ENCODE measurements at regions not wholly inside any gene's neighbourhood (a gene's known extent, or its start where the extent isn't known, plus 50 kb on each side); places are given as distances from the start of the nearest gene placed in this dataset.

GRCh38 chr6:137395316-137395715 is 98.9 kb downstream of the OLIG3 start:
- Histone ChIP-seq H3K36me3 (ENCODE audit: low read depth) (no peaks in the 10 kb centered on the region), H3K4me3 (no peak overlapping the region), H2AFZ (no peak overlapping the region), H3K9me3 (ENCODE audit: insufficient read depth, low read depth) (no peaks in the 10 kb centered on the region), H3K4me1 (replicated peaks; ENCODE audit: insufficient read depth) (no peaks in the 10 kb centered on the region), H3K27me3 (ENCODE audit: insufficient read depth, low read depth) (no peaks in the 10 kb centered on the region), H3K9me2 (ENCODE audit: insufficient read depth) (no peaks in the 10 kb centered on the region; the same call in 1 of the 2 replicates), H3K4me2 (no peak overlapping the region), H3F3A (ENCODE audit: insufficient read depth, low read depth) (no peaks in the 10 kb centered on the region), H3K79me2 (ENCODE audit: low read depth) (no peaks in the 10 kb centered on the region), H3K27ac (no peak overlapping the region), H4K20me1 (ENCODE audit: insufficient read depth) (no peaks in the 10 kb centered on the region)
- CTCF ChIA-PET: no interaction called here
- POLR2A ChIA-PET (ENCODE audit: unreplicated experiment): no interaction called here
- no peak for TF ChIP-seq CTCF (conservative IDR thresholded peaks at IDR 0.05)
- no peak for TF ChIP-seq EZH2 (IDR thresholded peaks at IDR 0.05; ENCODE audit: low read depth)
- DNase-seq: no peak
- no TSS peak for BruUV-seq (replicated peaks)
- intact Hi-C loops (cut with micrococcal nuclease; ENCODE audit: unreplicated experiment): no loop called here

GRCh38 chr6:137391061-137391814 is 103.0 kb downstream of the OLIG3 start:
- intact Hi-C loops (cut with micrococcal nuclease; ENCODE audit: unreplicated experiment): no loop called here
- H4K20me1 ChIP-seq (ENCODE audit: insufficient read depth): no peaks in the 10 kb centered on the region
- POLR2A ChIA-PET (ENCODE audit: unreplicated experiment): no interaction called here

GRCh38 chr6:137390334-137390733 is 103.9 kb downstream of the OLIG3 start:
- Histone ChIP-seq H3K27ac (no peak overlapping the region), H3K4me2 (no peak overlapping the region), H4K20me1 (ENCODE audit: insufficient read depth) (no peaks in the 10 kb centered on the region), H3K9me2 (ENCODE audit: insufficient read depth) (no peaks in the 10 kb centered on the region; the same call in 1 of the 2 replicates), H2AFZ (no peak overlapping the region), H3K9me3 (ENCODE audit: insufficient read depth, low read depth) (no peaks in the 10 kb centered on the region), H3K36me3 (ENCODE audit: low read depth) (no peaks in the 10 kb centered on the region), H3F3A (ENCODE audit: insufficient read depth, low read depth) (no peaks in the 10 kb centered on the region), H3K27me3 (ENCODE audit: insufficient read depth, low read depth) (no peaks in the 10 kb centered on the region), H3K4me3 (no peak overlapping the region), H3K79me2 (ENCODE audit: low read depth) (no peaks in the 10 kb centered on the region), H3K4me1 (replicated peaks; ENCODE audit: insufficient read depth) (no peaks in the 10 kb centered on the region)
- BruUV-seq (replicated peaks): no TSS peak
- ChIA-PET CTCF (no interaction called here), POLR2A (ENCODE audit: unreplicated experiment) (no interaction called here)
- no peak for DNase-seq
- intact Hi-C loops (cut with micrococcal nuclease; ENCODE audit: unreplicated experiment): no loop called here
- TF ChIP-seq CTCF (conservative IDR thresholded peaks at IDR 0.05) (no peak), EZH2 (IDR thresholded peaks at IDR 0.05; ENCODE audit: low read depth) (no peak)

More at GRCh38 chr6:137391061-137391814, 103.0 kb downstream of the OLIG3 start:
- Histone ChIP-seq H3K4me2 (no peak overlapping the region), H3K79me2 (ENCODE audit: low read depth) (no peaks in the 10 kb centered on the region), H3F3A (ENCODE audit: insufficient read depth, low read depth) (no peaks in the 10 kb centered on the region), H3K4me3 (no peak overlapping the region), H2AFZ (no peak overlapping the region), H3K4me1 (replicated peaks; ENCODE audit: insufficient read depth) (no peaks in the 10 kb centered on the region), H3K27me3 (ENCODE audit: insufficient read depth, low read depth) (no peaks in the 10 kb centered on the region), H3K27ac (no peak overlapping the region), H3K36me3 (ENCODE audit: low read depth) (no peaks in the 10 kb centered on the region), H3K9me2 (ENCODE audit: insufficient read depth) (no peaks in the 10 kb centered on the region; the same call in 1 of the 2 replicates), H3K9me3 (ENCODE audit: insufficient read depth, low read depth) (no peaks in the 10 kb centered on the region)
- no peak for TF ChIP-seq EZH2 (IDR thresholded peaks at IDR 0.05; ENCODE audit: low read depth)
- no peak for TF ChIP-seq CTCF (conservative IDR thresholded peaks at IDR 0.05)
- no peak for DNase-seq
- CTCF ChIA-PET: no interaction called here
- no TSS peak for BruUV-seq (replicated peaks)
